ENCODE measurements at regions not wholly inside any gene's neighbourhood (a gene's known extent, or its start where the extent isn't known, plus 50 kb on each side); places are given as distances from the start of the nearest gene placed in this dataset.

DNA sequence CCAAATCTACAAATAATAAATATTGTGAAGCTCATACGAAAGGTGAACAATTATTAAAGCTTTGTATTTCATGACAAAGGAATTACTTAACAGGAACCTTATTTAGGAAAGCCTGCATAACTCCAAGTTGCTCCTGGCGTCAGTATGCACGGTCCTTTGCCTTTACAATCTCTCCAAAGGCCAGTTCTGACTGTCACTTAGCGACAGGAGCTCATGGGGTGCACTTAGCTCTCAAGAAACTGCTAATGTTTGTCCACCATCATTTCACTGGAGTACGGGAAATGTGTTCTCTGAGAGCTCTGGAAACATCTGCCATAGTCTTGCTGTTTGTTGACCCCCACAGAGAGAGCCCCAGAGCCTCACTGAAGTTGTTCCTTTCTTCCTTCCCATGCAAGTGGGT lies 781.5 kb upstream of the POM121L12 start:
- H2AFZ ChIP-seq (ENCODE audit: low read length): no peak overlapping the region
- TF ChIP-seq KDM4A (IDR thresholded peaks at IDR 0.05; ENCODE audit: low read depth, low read length, severe bottlenecking) (no peak), CBX8 (IDR thresholded peaks at IDR 0.05; ENCODE audit: borderline replicate concordance, low read depth, low read length) (no peak), POU5F1 (IDR thresholded peaks at IDR 0.05; ENCODE audit: low read depth, low read length) (no peak), YY1 (IDR thresholded peaks at IDR 0.05; ENCODE audit: low read depth, low read length) (no peak)
- TF ChIP-seq, protein P1, sequence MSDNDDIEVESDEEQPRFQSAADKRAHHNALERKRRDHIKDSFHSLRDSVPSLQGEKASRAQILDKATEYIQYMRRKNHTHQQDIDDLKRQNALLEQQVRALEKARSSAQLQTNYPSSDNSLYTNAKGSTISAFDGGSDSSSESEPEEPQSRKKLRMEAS (IDR thresholded peaks at IDR 0.05): no peak

More for the DNA sequence above, 781.5 kb upstream of the POM121L12 start:
- Histone ChIP-seq H2BK120ac (replicated peaks; ENCODE audit: low read depth, low read length) (no peak overlapping the region), H3K9ac (replicated peaks in 1 of 4; ENCODE audit: extremely low read depth in 1 of 4, low read depth in 3 of 4, low read length in 3 of 4) (no peak overlapping the region), H4K5ac (ENCODE audit: insufficient read length, low read depth, low read length) (no peak overlapping the region), H2BK20ac (ENCODE audit: low read length) (no peak overlapping the region), H2AK5ac (ENCODE audit: low read depth, low read length) (no peak overlapping the region), H3K4me2 (ENCODE audit: insufficient read depth in 1 of 2, low read depth in 2 of 2, low read length in 2 of 2) (no peak overlapping the region), H4K8ac (ENCODE audit: extremely low read depth, insufficient read depth, low read length) (no peak overlapping the region), H3K36me3 (ENCODE audit: control insufficient read depth in 2 of 4, insufficient read depth in 4 of 4, low read length in 3 of 4) (no peaks in the 10 kb centered on the region), H3K79me2 (ENCODE audit: control insufficient read depth in 1 of 2, insufficient read depth in 2 of 2, low read length in 2 of 2) (no peaks in the 10 kb centered on the region), H3K4me1 (replicated peaks in 1 of 4; ENCODE audit: control insufficient read depth in 3 of 4, insufficient read depth in 4 of 4, low read length in 3 of 4) (no peaks in the 10 kb centered on the region), H3K79me1 (ENCODE audit: low read depth, low read length) (no peaks in the 10 kb centered on the region), H3K23ac (ENCODE audit: insufficient read length) (no peak overlapping the region), H3K18ac (ENCODE audit: extremely low read depth, low read length) (0 out of 2 replicates have a peak overlapping the region, but pooled peaks have one; percentile 15), H4K20me1 (replicated peaks in 1 of 2; ENCODE audit: control insufficient read depth in 1 of 2, insufficient read depth in 2 of 2, low read length in 2 of 2) (no peaks in the 10 kb centered on the region), H3K23me2 (ENCODE audit: low read depth, low read length) (no peaks in the 10 kb centered on the region), H3K9me3 (ENCODE audit: insufficient read depth in 2 of 2, low read depth in 1 of 2, low read length in 1 of 2) (peaks cover 0 to 2% of the 10 kb centered on the region in 2 experiments; a peak in 2 of 4 replicates), H3K14ac (ENCODE audit: insufficient read length) (no peak overlapping the region), H3K56ac (replicated peaks; ENCODE audit: insufficient read length, low read depth, low read length) (no peak overlapping the region), H2BK12ac (ENCODE audit: low read depth, low read length) (no peak overlapping the region), H2BK15ac (ENCODE audit: low read length) (no peak overlapping the region), H3K4me3 (ENCODE audit: extremely low read depth in 1 of 4, insufficient read depth in 2 of 4, low read depth in 3 of 4, low read length in 4 of 4) (no peak overlapping the region), H3K4ac (replicated peaks; ENCODE audit: insufficient read length, low read depth, low read length) (no peak overlapping the region), H3K27ac (ENCODE audit: low read depth, low read length) (no peak overlapping the region), H4K91ac (replicated peaks; ENCODE audit: insufficient read length, low read length) (no peak overlapping the region), H2BK5ac (ENCODE audit: low read depth, low read length) (no peak overlapping the region), H3K27me3 (replicated peaks in 1 of 4; ENCODE audit: control insufficient read depth in 3 of 4, extremely low read depth in 1 of 4, insufficient read depth in 3 of 4, low read length in 3 of 4) (no peaks in the 10 kb centered on the region)
- POLR2A ChIA-PET (ENCODE audit: partially characterized antibody): no interaction called here
- CTCF ChIA-PET (ENCODE audit: partially characterized antibody): interaction anchor here (0.8 to 1.9 kb wide), 7 partner anchors 10 to 522 kb away, joined by 3 to 6 read pairs (median 4); no protein-coding TSS in a partner anchor
- FAIRE-seq: no peak
- WGBS, 2 experiments (ENCODE audit: extremely low coverage in 1 of 2, insufficient coverage in 1 of 2, insufficient read length in 1 of 2, insufficient replicate concordance in 2 of 2, low coverage in 1 of 2, low lambda C conversion rate in 2 of 2, missing lambda C conversion rate in 1 of 2): 85% methylated on average over 5 of the region's 5 CpGs; no CpG with 5 or more reads in 1 of the 2 experiments
- no peak for DNase-seq (ENCODE audit: low read depth in 1 of 2, low spot score in 2 of 2)

Measured in H1 (cell line).